ENCODE measurements at regions not wholly inside any gene's neighbourhood (a gene's known extent, or its start where the extent isn't known, plus 50 kb on each side); places are given as distances from the start of the nearest gene placed in this dataset.

GRCh38 chr2:8580316-8581233 lies 101.3 kb upstream of the ID2 start:
- Histone ChIP-seq H3K27ac (ENCODE audit: low read depth in 1 of 2, low read length in 2 of 2) (no peak overlapping the region), H4K20me1 (ENCODE audit: insufficient read depth, low read length) (no peaks in the 10 kb centered on the region), H3K9me3 (replicated peaks in 1 of 2; ENCODE audit: control insufficient read depth in 1 of 2, insufficient read depth in 1 of 2, low read length in 2 of 2) (no peaks in the 10 kb centered on the region), H3K27me3 (ENCODE audit: control insufficient read depth in 2 of 2, insufficient read depth in 2 of 2, low read length in 2 of 2) (no peaks in the 10 kb centered on the region), H3K4me3 (replicated peaks in 1 of 3; ENCODE audit: low read depth in 2 of 3, low read length in 3 of 3) (no peak overlapping the region), H3K4me1 (ENCODE audit: control insufficient read depth in 1 of 2, insufficient read depth in 2 of 2, low read length in 2 of 2) (peaks cover 36 to 54% of the 10 kb centered on the region in 2 donors), H3K9ac (ENCODE audit: insufficient read depth, low read length, poor library complexity, severe bottlenecking) (no peak overlapping the region), H2AFZ (ENCODE audit: insufficient read depth, low read depth, low read length, poor library complexity, severe bottlenecking) (no peak overlapping the region), H3K79me2 (ENCODE audit: insufficient read depth, low read length) (no peaks in the 10 kb centered on the region), H3K4me2 (replicated peaks; ENCODE audit: extremely low read depth, low read length, poor library complexity, severe bottlenecking) (no peak overlapping the region), H3K36me3 (replicated peaks in 1 of 2; ENCODE audit: control insufficient read depth in 1 of 2, insufficient read depth in 2 of 2, low read length in 2 of 2) (no peaks in the 10 kb centered on the region)
- peak overlapping the region in 5 of 7 donors; percentile 37 to 81 (median 68) for H3K27ac Mint-ChIP-seq
- H3K27me3 Mint-ChIP-seq (ENCODE audit: low read depth in 3 of 3) = peaks cover 5 to 15% (median 7%) of the 10 kb centered on the region in 3 donors
- TF ChIP-seq CTCF (IDR thresholded peaks at IDR 0.05) = no peak
- peaks cover 0 to 4% of the 10 kb centered on the region in 2 donors for H3K36me3 Mint-ChIP-seq
- intact Hi-C loops (cut with micrococcal nuclease) = loop anchor here (5.0 kb wide), 2 partner anchors 33 to 102 kb away; partner anchors contain the start of gene ID2 (in 1 of the 2)
- H3K9me3 Mint-ChIP-seq = peaks cover 0 to 6% (median 3%) of the 10 kb centered on the region in 7 donors
- DNase-seq = no peak
- 58% methylated on average over 9 of the region's 16 CpGs for WGBS (ENCODE audit: insufficient coverage)
- H3K4me3 Mint-ChIP-seq = peak overlapping the region in 1 of 2 donors; percentile 21
- H3K4me1 Mint-ChIP-seq = peaks cover 53% of the 10 kb centered on the region

- H3K9me3 Mint-ChIP-seq = peaks cover 0 to 6% (median 3%) of the 10 kb centered on the region in 7 donors
- no peak overlapping the region for H3K27ac ChIP-seq (ENCODE audit: low read depth in 1 of 2, low read length in 2 of 2)
- H4K20me1 ChIP-seq (ENCODE audit: insufficient read depth, low read length) = no peaks in the 10 kb centered on the region
- H3K9ac ChIP-seq (ENCODE audit: insufficient read depth, low read length, poor library complexity, severe bottlenecking) = no peak overlapping the region
- peaks cover 0 to 4% of the 10 kb centered on the region in 2 donors for H3K36me3 Mint-ChIP-seq
- no peaks in the 10 kb centered on the region for H3K79me2 ChIP-seq (ENCODE audit: insufficient read depth, low read length)
- no peak overlapping the region for H3K4me2 ChIP-seq (replicated peaks; ENCODE audit: extremely low read depth, low read length, poor library complexity, severe bottlenecking)
- H3K4me3 ChIP-seq (replicated peaks in 1 of 3; ENCODE audit: low read depth in 2 of 3, low read length in 3 of 3) = no peak overlapping the region
- H3K27ac Mint-ChIP-seq = peak overlapping the region in 2 of 7 donors; percentile 68 to 81
- H3K4me1 ChIP-seq (ENCODE audit: control insufficient read depth in 1 of 2, insufficient read depth in 2 of 2, low read length in 2 of 2) = peaks cover 30 to 54% of the 10 kb centered on the region in 2 donors
- H3K4me3 Mint-ChIP-seq = no peak overlapping the region
- intact Hi-C loops (cut with micrococcal nuclease) = loop anchor here (5.0 kb wide), 2 partner anchors 34 to 101 kb away; partner anchors contain the start of gene ID2 (in 1 of the 2)
- H2AFZ ChIP-seq (ENCODE audit: insufficient read depth, low read depth, low read length, poor library complexity, severe bottlenecking) = no peak overlapping the region
- no peaks in the 10 kb centered on the region for H3K9me3 ChIP-seq (replicated peaks in 1 of 2; ENCODE audit: control insufficient read depth in 1 of 2, insufficient read depth in 1 of 2, low read length in 2 of 2)
- no peak for DNase-seq
- H3K27me3 Mint-ChIP-seq (ENCODE audit: low read depth in 3 of 3) = peaks cover 2 to 10% (median 7%) of the 10 kb centered on the region in 3 donors
- TF ChIP-seq CTCF (IDR thresholded peaks at IDR 0.05) = no peak
- H3K36me3 ChIP-seq (replicated peaks in 1 of 2; ENCODE audit: control insufficient read depth in 1 of 2, insufficient read depth in 2 of 2, low read length in 2 of 2) = no peaks in the 10 kb centered on the region
- 73% methylated on average over 6 of the region's 6 CpGs for WGBS (ENCODE audit: insufficient coverage)
- no peaks in the 10 kb centered on the region for H3K27me3 ChIP-seq (ENCODE audit: control insufficient read depth in 2 of 2, insufficient read depth in 2 of 2, low read length in 2 of 2)
- peaks cover 53% of the 10 kb centered on the region for H3K4me1 Mint-ChIP-seq
Measured at GRCh38 chr2:8581234-8581561, 100.7 kb upstream of the ID2 start.

All from CD14-positive monocyte (primary cell).